Astrocyte (in vitro differentiated cells and primary cell): ENCODE measurements at regions not wholly inside any gene's neighbourhood (a gene's known extent, or its start where the extent isn't known, plus 50 kb on each side); places are given as distances from the start of the nearest gene placed in this dataset.

ENCODE experiments used
- DNase-seq: peaks from one replicate; pipeline ENCODE4 v3.0.0-alpha.2; 2010; ENCODE audit warnings: low read depth
- FAIRE-seq: peaks from 2 replicates; lab custom pipeline; 2011; peaks lifted over from hg19 to GRCh38; lab: Jason Lieb, UNC
- H2AFZ ChIP-seq: 2 replicates; pipeline ENCODE4 v1.6.0; 2012; ENCODE audit warnings: low read depth, low read length, inconsistent platforms
- H3K27ac ChIP-seq: 2 replicates; pipeline ENCODE4 v1.5.1; 2011; ENCODE audit warnings: low read depth, low read length, inconsistent platforms
- H3K27me3 ChIP-seq: 2 replicates; pipeline ENCODE4 v1.6.0; 2011; ENCODE audit warnings: low read length, inconsistent platforms; ENCODE audit not compliant: insufficient read depth
- H3K36me3 ChIP-seq: 2 replicates; pipeline ENCODE4 v1.5.1; 2011; ENCODE audit warnings: low read length, inconsistent platforms; ENCODE audit not compliant: insufficient read depth
- H3K4me1 ChIP-seq: 2 replicates; pipeline ENCODE4 v1.5.1; 2011; ENCODE audit warnings: low read length, inconsistent platforms; ENCODE audit not compliant: insufficient read depth
- H3K4me2 ChIP-seq: 2 replicates; pipeline ENCODE4 v1.6.0; 2012; ENCODE audit warnings: low read length, inconsistent platforms
- H3K4me3 ChIP-seq: 2 replicates; pipeline ENCODE4 v1.5.1; 2011; ENCODE audit warnings: low read depth, mild to moderate bottlenecking, low read length, inconsistent platforms; ENCODE audit not compliant: insufficient read depth
- H3K79me2 ChIP-seq: 2 replicates; pipeline ENCODE4 v1.6.0; 2012; ENCODE audit warnings: mild to moderate bottlenecking, low read length, inconsistent platforms; ENCODE audit not compliant: insufficient read depth
- H3K9ac ChIP-seq: 2 replicates; pipeline ENCODE4 v1.6.0; 2012; ENCODE audit warnings: mild to moderate bottlenecking, low read length, inconsistent platforms
- H3K9me3 ChIP-seq: 2 replicates; pipeline ENCODE4 v1.5.1; 2012; ENCODE audit warnings: low read depth, mild to moderate bottlenecking, low read length, inconsistent platforms; ENCODE audit not compliant: insufficient read depth
- H4K20me1 ChIP-seq: 2 replicates; pipeline ENCODE4 v1.6.0; 2012; ENCODE audit warnings: low read length, inconsistent platforms; ENCODE audit not compliant: insufficient read depth
- H3K27ac Mint-ChIP-seq: one replicate; pipeline ENCODE4 v1.8.0; 2021; ENCODE audit warnings: mild to moderate bottlenecking, mixed read lengths; ENCODE audit not compliant: unreplicated experiment
- H3K27me3 Mint-ChIP-seq: one replicate; pipeline ENCODE4 v1.8.0; 2021; ENCODE audit warnings: low read depth, mixed read lengths; ENCODE audit not compliant: unreplicated experiment
- H3K36me3 Mint-ChIP-seq: one replicate; pipeline ENCODE4 v1.8.0; 2021; ENCODE audit warnings: low read depth, mixed read lengths; ENCODE audit not compliant: unreplicated experiment
- H3K4me1 Mint-ChIP-seq: one replicate; pipeline ENCODE4 v1.8.0; 2021; ENCODE audit warnings: low read depth, mixed read lengths; ENCODE audit not compliant: unreplicated experiment
- H3K4me3 Mint-ChIP-seq: one replicate; pipeline ENCODE4 v1.8.0; 2021; ENCODE audit warnings: mild to moderate bottlenecking, moderate library complexity, mixed read lengths; ENCODE audit not compliant: unreplicated experiment
- H3K9me3 Mint-ChIP-seq: one replicate; pipeline ENCODE4 v1.8.0; 2021; ENCODE audit warnings: mild to moderate bottlenecking, mixed read lengths; ENCODE audit not compliant: unreplicated experiment
- CTCF ChIP-seq: IDR thresholded peaks from 2 replicates; pipeline ENCODE4 v1.5.1; 2011; ENCODE audit warnings: low read depth, mild to moderate bottlenecking, inconsistent platforms, low read length, moderate library complexity; ENCODE audit not compliant: insufficient read depth
- EZH2 ChIP-seq: IDR thresholded peaks from 2 replicates; pipeline ENCODE4 v1.6.1; 2012; ENCODE audit warnings: mild to moderate bottlenecking, low read length, inconsistent platforms; ENCODE audit not compliant: insufficient read depth

GRCh38 chr3:20462723-20463122 is 276.7 kb upstream of the SGO1 start:
- no peaks in the 10 kb centered on the region for H3K27me3 ChIP-seq
- no peak overlapping the region for H2AFZ ChIP-seq
- no peak overlapping the region for H3K4me3 Mint-ChIP-seq
- no peak overlapping the region for H3K27ac Mint-ChIP-seq
- no peaks in the 10 kb centered on the region for H3K79me2 ChIP-seq
- H3K9me3 Mint-ChIP-seq: peaks cover 3% of the 10 kb centered on the region
- H3K9ac ChIP-seq: no peak overlapping the region
- no peaks in the 10 kb centered on the region for H3K4me1 Mint-ChIP-seq
- FAIRE-seq (no peak), DNase-seq (no peak)
- no peaks in the 10 kb centered on the region for H3K36me3 ChIP-seq
- H3K27ac ChIP-seq: no peak overlapping the region
- H3K27me3 Mint-ChIP-seq: no peaks in the 10 kb centered on the region
- no peaks in the 10 kb centered on the region for H3K9me3 ChIP-seq
- no peak overlapping the region for H3K4me3 ChIP-seq
- no peaks in the 10 kb centered on the region for H3K36me3 Mint-ChIP-seq
- TF ChIP-seq EZH2 (no peak), CTCF (no peak)
- H4K20me1 ChIP-seq: no peaks in the 10 kb centered on the region
- no peak overlapping the region for H3K4me2 ChIP-seq
- H3K4me1 ChIP-seq: no peaks in the 10 kb centered on the region

GRCh38 chr3:20462226-20462625 is 276.2 kb upstream of the SGO1 start:
- TF ChIP-seq EZH2 (no peak), CTCF (no peak)
- FAIRE-seq (no peak), DNase-seq (peak; percentile 1)
- no peak overlapping the region for H3K4me3 Mint-ChIP-seq
- H3K79me2 ChIP-seq: no peaks in the 10 kb centered on the region
- no peaks in the 10 kb centered on the region for H3K27me3 Mint-ChIP-seq
- no peak overlapping the region for H3K4me3 ChIP-seq
- no peak overlapping the region for H3K27ac ChIP-seq
- no peaks in the 10 kb centered on the region for H4K20me1 ChIP-seq
- H3K27ac Mint-ChIP-seq: no peak overlapping the region
- H3K9me3 ChIP-seq: no peaks in the 10 kb centered on the region
- H3K4me2 ChIP-seq: no peak overlapping the region
- no peaks in the 10 kb centered on the region for H3K9me3 Mint-ChIP-seq
- H3K4me1 ChIP-seq: no peaks in the 10 kb centered on the region
- H3K36me3 Mint-ChIP-seq: no peaks in the 10 kb centered on the region
- H3K36me3 ChIP-seq: no peaks in the 10 kb centered on the region
- H3K27me3 ChIP-seq: no peaks in the 10 kb centered on the region
- H2AFZ ChIP-seq: no peak overlapping the region
- no peaks in the 10 kb centered on the region for H3K4me1 Mint-ChIP-seq
- H3K9ac ChIP-seq: no peak overlapping the region

- Mint-ChIP-seq H3K9me3 (peaks cover under 1% of the 10 kb centered on the region), H3K36me3 (no peaks in the 10 kb centered on the region), H3K4me1 (no peaks in the 10 kb centered on the region), H3K27me3 (no peaks in the 10 kb centered on the region), H3K4me3 (no peak overlapping the region), H3K27ac (no peak overlapping the region)
- no peaks in the 10 kb centered on the region for H3K79me2 ChIP-seq
- TF ChIP-seq EZH2: no peak
- TF ChIP-seq CTCF: no peak
- H3K27ac ChIP-seq: no peak overlapping the region
- H2AFZ ChIP-seq: no peak overlapping the region
- H3K4me2 ChIP-seq: no peak overlapping the region
- H3K9ac ChIP-seq: no peak overlapping the region
- no peaks in the 10 kb centered on the region for H3K4me1 ChIP-seq
- no peak overlapping the region for H3K4me3 ChIP-seq
- no peak for FAIRE-seq
- H3K9me3 ChIP-seq: no peaks in the 10 kb centered on the region
- no peaks in the 10 kb centered on the region for H4K20me1 ChIP-seq
- DNase-seq: no peak
- H3K27me3 ChIP-seq: no peaks in the 10 kb centered on the region
- H3K36me3 ChIP-seq: no peaks in the 10 kb centered on the region
Measured at GRCh38 chr3:20458994-20459716, 273.1 kb upstream of the SGO1 start.
